ENCODE measurements at regions not wholly inside any gene's neighbourhood (a gene's known extent, or its start where the extent isn't known, plus 50 kb on each side); places are given as distances from the start of the nearest gene placed in this dataset.
A peak's percentile ranks its signal among the peaks of the same experiment; 100 is the strongest.

DNA sequence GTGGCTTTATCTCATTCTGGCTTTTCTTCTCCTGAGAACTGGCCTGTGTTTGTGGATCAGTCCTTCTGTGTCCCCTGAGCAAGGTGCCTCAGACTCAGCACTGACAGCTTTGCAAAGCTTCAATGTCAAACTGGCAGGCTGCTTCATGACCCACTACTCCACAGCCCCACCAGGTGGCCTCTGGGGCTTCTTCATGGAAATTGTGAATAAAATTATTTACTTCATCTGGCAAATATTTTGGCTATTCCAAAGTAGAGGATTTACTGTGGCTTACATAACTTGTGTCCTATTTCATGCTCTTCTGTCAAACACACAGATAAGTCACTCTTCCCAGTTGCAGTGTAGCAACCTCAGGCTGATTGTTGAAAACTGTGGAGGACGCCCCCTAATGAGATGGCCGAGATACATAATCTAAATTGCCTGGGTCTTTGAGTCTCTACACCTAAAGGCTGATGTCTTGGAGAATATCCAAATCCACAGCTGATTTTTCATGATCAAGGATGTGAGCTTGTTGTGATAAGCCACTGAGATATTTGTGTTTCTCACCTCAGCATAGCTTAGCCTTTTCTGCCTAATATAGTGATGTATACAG lies 721.9 kb upstream of the SLC10A2 start:
- peak; percentile 32 for DNase-seq

DNA sequence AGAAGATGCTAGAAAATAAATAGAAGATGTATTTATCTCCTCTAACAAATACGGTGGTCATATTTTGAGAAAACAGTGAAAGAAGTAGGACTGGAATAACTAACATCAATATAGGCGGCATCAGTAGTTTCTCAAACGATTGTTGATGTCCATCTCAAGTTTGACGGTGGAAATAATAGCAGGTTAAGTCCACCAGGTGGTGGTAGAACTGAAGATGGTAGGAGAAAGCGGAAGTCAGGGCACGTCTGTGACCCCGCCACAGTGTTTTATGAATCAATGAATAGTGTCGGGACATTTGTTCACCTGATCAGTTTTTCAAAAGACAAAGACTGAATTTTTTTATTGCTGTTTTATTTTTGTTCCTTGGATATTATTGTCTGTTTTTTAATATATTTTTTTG lies 706.4 kb upstream of the SLC10A2 start:
- no peak for DNase-seq

DNA sequence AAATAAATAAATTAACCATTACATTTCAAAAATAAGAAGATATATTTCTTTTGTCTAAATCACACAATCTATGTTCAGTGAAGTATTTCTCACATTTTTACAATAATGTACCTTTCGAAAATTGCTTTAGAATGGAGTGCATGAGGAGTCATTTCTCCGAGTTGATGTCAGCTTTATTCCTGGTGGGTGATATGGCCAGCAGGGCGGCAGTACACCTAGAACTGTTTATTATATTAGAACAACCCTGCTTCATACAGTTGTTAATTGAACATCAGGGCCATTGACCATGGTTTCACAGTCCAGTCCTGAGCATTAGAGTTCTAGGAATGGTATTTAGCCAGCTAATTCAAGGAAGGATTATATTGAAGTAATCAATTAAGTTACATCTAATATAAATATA lies 696.3 kb upstream of the SLC10A2 start:
- DNase-seq: no peak

DNA sequence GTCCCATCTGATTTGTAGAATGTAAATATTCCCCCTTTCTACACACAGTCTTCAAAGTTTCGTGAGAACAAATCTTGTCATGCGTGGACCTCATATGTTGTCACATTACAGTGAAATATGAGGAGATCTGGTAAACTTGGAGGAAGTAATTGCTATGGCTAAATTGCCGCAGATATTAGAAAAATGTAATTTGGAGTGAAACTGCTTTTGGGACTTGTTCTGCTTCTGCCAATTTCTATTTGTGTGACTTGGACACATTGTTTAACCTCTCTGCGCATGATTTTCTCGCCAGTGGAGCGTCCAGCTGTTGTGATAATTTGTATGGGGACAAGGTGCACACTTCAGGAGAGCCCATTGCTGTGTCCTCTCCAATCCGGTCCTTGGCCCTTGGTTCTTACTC lies 693.1 kb upstream of the SLC10A2 start:
- DNase-seq: no peak

DNA sequence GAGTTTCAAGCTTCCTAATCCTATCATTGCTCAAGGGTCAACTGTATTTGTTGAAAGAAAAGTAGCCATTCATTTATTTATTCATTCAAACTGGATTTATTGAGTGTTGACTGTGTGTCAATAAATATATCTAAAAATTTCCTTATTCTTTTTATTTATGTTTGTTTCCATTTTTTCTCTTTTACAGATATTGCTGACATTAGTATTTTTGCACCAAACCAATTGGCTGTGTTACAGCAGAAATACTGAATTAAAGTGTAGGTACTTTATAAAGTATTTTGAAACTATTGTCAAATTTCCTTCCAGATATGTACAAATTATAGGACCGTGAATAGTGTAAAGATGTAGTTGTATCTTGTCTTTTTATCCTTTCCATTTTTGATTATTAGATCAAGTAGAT lies 692.0 kb upstream of the SLC10A2 start:
- DNase-seq: no peak

DNA sequence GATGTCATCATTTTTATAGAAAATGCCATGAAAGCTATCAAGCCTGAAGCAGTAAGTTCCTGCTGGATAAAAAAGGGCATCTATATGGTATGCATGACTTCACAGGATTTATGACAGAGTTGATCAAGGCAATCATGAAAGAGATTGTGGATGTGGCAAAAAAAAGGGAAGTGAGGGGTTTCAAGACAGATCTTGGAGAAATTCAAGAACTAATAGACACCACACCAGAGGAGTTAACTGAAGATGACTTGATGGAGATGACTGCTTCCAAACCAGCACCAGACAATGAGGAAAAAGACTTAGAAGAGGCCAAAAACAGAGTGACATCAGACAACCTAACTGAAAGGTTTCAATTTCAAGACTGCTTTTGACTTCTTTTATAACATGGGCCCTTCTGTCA lies 691.1 kb upstream of the SLC10A2 start:
- DNase-seq: no peak

DNA sequence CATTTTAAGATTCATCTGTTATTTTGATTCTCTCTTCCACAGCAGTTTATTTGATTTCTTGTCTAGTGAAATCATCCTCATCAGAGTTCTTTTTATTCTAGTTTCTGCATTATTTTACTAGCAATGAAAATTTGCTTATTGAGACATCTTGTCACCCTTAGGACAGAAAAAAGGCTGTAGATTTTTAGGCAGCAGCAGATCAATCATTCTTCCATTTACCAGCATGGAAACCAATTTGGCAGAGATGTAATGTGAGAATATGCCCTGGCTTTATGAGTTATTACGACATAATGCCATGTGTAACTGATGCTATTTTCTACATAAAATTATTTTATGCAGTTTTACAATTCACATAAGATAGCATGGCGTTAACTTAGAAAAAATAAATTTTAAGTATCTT lies 688.6 kb upstream of the SLC10A2 start:
- no peak for DNase-seq

DNA sequence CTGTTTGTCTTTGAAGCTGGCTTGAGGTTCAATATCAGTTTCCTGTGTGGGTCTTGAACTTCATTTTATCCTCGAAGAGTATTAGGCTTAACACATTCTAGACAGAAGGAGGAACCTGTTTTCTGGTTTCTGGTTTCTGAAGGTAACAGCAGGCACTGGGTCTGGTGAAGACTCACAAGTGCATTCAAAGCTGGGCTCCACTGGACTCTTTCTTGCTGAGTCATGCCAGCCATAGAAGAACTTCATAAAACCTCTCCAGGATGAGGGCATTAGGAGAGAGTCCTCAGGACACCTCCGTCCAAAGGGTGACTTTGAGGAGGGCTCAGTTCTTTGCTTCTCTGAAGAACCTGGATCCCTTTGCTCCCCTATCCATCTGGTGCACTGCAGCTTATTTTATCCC lies 668.6 kb upstream of the SLC10A2 start:
- no peak for DNase-seq

DNA sequence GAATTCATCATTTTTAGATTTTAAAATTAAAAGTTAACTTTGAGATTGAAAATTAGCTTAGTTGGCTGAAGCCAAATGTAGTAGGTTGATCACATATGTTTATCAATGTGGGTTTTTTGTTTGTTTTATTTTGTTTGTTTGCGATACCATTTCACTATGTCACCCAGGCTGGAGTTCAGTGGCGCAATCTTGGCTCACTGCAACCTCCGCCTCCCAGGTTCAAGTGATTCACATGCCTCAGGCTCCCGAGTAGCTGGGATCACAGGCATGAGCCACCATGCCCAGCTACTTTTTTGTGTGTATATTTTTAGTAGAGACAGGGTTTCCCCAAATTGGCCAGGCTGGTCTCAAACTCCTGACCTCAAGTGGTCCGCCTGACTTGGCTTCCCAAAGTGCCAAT lies 665.7 kb upstream of the SLC10A2 start:
- DNase-seq: no peak

DNA sequence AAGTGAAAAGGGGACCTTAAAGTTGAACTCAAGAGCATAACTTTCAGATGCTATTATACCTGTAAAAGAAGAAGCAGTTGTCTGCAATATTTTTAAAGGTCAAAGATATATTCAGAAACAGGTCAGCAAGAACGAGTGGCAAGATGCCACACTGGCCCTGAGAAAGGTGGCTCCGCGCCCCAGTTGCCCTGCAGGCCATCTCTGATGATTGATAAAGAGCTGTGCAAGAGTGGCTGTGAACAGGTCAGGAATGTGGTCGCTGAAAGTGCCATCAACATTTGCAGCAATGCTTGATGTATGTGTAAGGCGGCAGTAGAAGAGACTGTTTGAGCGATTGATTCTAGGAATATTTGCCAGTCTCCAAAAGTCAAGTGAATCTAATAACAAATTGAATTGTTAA lies 664.2 kb upstream of the SLC10A2 start:
- no peak for DNase-seq

DNA sequence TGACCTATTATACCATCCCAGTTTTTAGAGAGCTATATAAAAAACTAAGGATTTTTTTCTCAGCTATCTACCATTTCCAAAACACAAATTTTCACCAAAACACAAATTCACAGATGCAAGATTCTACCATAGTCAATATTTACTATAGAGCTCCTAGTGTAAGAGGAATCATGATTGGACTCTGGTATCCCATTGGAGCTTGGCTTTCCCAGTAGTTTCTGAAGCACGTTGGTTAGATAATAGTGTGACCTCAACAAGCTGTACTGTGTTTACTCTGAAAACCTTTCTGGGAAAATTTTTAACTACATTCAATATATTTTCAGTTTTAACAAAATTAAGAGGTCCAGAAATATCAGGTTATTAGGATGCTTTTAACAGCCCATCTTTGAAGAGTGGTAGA lies 660.6 kb upstream of the SLC10A2 start:
- DNase-seq: no peak

DNA sequence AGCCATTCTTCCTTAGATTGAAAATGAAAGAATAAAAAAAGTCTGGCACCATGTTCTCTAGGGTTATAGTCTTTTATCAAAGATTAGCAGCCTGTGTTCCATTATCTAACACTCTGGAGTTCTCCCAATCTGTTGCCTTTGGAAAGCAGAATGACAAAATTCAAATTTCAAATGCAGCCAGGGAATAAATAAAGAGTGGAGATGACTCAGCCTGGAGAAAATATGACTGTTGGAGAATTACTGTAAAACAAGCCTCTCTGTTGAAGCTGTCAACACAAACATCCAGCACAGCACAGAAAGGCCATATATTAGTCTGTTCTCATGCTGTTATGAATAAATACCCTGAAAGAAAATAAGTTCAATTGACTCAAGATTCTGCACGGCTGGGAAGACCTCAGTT lies 650.5 kb upstream of the SLC10A2 start:
- DNase-seq: no peak

DNA sequence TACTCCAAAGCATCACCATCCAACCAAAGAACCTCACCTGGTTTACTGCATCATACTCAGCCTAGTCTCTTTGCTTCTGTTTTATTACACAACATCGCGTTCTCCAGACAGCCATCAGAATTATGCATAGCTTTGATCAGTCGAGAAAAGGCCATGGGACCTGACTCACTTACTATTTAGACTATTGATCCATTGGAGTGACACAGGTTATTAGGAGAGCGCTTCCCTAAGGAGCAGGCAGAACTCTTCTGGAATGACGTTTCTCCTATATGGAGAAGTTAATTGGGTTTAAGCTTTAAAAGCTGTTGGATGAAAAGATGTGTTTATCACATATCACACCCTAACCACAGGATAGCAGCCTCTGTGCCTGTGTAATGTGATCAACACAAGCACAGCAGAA lies 649.1 kb upstream of the SLC10A2 start:
- DNase-seq: no peak

DNA sequence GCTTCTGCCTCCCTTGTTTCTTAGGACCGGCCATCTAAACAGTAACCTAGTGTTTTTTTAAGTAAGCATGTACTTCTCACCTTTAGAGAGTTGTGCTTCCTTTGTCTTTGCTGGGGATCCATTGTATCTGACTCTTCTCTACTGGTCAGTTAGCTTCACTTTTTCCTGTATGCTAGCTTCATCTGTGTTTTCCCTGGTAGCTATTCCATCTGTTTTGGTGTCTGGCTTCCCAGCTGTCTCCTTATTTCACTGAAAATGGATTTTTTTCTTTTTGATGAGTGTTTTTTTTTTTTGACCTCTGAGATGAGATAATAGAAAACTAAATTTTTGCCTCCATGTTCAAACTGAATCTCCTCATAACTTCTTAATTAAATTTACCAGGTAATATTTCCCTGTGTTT lies 637.0 kb upstream of the SLC10A2 start:
- no peak for DNase-seq

DNA sequence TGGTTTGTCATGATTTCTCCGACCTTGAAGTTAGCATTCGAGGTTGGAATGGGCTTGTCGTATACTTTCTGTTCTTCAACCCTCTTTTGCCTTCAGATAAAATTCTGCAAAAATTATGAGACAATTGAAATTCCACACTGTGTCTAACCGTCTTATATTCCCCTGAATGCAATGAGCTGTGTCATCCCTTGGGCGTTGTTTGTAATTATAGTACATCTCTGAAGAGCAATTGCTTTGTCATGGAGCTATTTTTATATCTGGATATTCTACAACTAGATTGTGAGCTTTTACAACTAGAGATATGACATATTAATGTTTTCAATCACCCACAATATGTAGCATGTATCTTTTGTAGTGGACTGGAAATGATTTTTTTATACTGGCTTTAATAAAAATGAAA lies 631.8 kb upstream of the SLC10A2 start:
- DNase-seq: no peak

DNA sequence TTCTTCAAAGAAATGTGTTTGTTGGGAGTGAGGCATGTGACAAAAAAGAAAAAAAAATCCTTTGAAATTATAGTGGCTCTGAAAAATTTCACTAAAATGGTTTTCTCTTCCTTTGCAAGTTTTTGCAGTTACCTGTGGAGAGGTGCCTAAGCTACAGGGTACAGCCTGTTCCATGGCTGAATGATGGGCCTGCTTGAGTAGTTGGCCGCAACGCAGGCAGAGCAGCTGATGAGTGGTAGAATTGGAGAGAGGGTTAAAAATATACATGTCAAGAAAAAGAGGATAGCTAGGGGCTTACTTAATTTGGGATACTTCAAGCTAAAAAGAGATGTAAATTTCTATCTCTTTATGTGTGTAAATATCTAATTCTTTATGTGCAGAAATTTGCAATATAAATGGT lies 629.1 kb upstream of the SLC10A2 start:
- no peak for DNase-seq

DNA sequence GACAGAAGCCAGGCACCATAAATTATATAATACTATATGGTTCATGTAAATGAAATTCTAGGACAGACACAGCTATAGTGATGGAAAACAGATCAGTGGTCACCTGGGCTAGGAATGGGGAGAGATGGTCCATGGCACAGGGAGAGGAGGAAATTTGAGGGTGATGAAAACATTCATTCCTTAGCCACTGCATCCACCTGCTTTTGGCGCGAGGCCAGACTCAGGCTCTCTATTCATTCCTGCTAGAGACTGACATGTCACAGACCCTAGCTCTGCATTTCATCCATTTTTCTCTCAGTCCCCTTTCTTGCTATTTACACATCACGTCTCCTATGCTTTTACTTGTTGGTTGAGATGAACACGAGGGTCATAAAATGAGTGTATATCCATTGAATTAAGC lies 628.3 kb upstream of the SLC10A2 start:
- no peak for DNase-seq

DNA sequence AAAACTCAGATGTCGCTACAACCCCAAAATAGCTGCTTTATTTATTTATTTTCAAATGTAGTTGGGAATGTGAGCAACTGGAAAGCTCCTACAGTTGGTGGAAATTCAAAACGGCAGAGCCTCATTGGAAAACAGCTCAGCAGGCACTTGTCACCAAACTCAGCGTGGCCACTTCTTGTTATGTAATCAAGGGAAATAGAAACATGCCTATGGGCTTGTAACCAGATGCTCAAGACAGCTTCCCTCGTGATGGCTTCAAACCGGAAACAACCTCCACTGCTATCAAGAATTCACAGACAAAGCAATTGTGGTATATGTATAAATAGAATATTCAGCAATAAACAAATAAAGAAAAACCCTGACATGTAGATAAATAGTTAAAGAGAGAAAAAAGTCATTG lies 627.8 kb upstream of the SLC10A2 start:
- DNase-seq: no peak

DNA sequence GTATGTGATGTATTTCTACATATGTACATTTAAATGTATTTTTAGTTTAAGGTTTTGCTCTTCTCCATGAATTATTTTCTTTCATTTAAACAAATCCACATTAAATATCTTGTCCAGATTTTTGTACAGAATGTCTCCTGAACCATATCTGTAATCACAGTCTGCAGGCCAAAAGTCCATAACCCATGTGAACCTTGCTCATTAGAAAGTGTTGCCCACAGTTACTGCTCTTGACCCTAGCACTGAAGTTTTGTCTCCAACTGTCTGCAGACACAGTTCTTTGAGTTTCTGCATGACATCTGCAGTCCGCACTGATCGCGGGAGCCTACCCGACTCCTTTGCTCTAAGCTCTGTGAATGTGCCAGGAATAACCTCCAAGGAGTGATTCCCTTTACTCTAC lies 626.2 kb upstream of the SLC10A2 start:
- DNase-seq: no peak

DNA sequence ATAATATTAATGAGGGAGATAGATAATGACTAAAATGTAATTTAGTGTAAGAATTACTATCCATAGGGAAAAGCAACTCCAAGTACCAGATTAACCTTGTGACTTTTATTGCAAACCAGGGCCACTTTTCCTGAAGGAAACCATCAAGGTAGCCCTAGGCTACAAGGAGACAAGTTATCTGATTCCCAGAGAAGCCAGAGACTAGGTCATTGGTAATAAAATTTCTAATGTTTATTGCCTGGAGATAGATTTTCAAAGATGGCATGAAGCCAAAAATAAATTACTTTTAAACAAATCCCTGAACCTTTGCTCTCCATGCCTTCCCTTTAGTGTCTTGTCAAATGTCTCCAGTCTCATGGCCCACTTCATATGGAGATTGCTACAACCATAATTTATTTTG lies 610.1 kb upstream of the SLC10A2 start:
- DNase-seq: no peak

DNA sequence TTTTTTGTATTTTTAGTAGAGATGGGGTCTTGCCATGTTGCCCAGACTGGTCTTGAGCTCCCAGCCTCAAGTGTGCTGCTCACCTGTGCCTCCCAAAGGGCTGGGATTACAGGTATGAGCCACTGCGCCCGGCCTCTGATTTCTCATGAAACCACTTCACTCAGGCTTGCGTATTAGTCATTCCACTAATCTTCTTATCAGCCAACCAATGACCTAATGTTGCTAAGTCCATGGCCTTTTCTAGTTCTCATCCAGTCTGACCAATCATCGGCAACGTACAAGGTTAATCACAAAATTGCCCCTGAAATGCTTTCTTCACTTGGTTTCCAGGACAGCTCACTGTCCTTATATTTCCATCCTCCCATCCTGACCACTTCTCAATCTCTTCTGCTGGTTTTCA lies 605.3 kb upstream of the SLC10A2 start:
- peak; percentile 12 for DNase-seq

DNA sequence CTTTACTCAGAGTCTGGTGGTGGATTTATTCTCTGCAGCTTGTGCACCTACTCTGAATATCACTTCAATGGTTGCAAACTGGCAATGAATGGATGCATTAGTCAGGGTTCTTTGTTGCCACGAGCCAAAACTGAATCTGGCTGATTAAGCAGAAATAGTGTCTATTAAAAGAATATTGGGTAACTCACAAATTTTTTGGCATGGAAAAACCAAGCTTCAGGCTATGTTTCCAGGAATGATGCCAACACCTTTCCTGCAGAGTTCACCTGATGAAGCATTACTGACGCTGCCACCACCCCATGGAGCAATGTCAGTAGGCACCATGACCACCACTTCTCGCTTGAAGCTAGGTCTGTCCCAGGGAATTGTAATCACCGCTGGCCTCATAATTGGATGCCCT lies 597.8 kb upstream of the SLC10A2 start:
- DNase-seq: peak; percentile 4

DNA sequence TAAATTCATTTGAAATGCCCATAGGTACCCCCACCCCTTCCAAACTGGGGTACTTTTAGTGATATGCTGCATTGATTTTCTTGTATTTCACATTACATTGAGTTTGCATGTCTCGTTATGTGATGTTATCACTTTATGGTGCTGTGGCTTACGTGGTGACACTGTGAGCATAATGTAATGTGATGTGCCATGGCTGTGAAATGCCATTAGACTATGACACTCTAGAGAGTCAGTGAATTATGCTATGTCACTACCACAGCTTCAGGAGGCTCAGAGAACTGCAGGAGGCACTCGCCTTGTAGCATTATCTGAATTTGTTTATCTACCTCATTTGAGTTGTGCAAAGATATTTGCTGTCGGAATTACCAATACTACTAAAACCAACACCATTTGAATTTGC lies 590.1 kb upstream of the SLC10A2 start:
- no peak for DNase-seq

DNA sequence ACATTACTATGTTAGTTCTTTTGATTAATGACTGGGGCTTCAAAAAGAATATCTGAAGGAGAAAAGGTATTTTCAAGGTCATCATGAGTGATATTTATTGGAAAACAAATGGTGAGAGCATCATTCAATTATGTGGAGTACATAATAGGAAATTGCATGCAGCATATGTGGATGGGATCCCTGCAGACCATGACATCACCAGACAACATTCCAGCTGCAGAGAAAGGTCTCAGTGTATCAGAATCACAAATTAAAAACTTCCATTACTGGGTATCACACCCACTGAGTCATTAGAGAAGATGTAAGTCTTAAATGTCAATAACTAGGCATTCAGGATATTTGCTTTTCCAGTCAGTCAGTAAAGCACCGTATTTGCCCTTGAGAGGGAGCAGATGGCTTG lies 574.4 kb upstream of the SLC10A2 start:
- DNase-seq: peak; percentile 10

DNA sequence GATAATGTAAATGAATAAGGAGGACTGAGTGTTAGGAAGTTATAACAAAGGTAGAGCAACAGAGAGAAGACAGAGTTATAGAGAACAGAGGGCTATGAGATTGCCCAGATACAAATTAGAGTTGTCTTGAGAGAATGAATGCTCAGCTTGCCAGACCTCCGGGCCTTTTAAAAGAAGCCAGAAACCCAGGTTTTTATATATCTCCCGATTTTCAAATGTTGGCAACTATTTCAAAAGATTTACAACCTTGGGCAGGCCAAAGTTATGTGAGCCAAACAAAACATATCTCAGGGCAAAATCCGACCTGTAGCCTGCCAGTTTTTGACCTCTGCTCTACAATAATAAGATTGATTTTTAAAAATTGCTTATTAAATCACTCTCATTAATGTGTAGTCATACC lies 573.1 kb upstream of the SLC10A2 start:
- no peak for DNase-seq

DNA sequence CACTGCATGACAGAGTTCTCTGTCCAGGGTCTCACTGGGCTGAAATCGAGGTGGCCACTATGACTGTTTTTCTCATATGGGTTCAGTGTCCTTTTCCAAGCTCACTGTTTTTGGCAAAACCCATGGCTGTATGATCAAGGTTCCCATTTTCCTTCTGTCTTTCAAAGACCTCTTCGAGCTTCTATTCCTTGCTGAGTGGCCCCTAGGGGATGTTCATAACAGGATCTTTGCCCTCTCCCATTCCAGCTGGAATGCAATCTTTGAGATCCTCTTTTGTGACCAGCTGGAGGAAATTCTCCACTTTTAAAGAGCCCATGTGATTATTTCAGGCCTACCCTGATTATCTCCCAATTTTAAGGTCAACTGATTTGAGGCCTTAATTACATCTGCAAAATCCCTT lies 572.5 kb upstream of the SLC10A2 start:
- no peak for DNase-seq
